DMS79 (cell line): ENCODE measurements at regions not wholly inside any gene's neighbourhood (a gene's known extent, or its start where the extent isn't known, plus 50 kb on each side); places are given as distances from the start of the nearest gene placed in this dataset.

Experiments used
- DNase-seq: peaks from one replicate; lab custom pipeline; 2025; lab: John Stamatoyannopoulos, UW

- DNase-seq, result no peak
Measured at GRCh38 chr12:118607831-118608230, 231.5 kb downstream of the SUDS3 start.

GRCh38 chr12:118608770-118609344, 232.5 kb downstream of the SUDS3 start:
- no peak for DNase-seq

- no peak for DNase-seq
Measured at GRCh38 chr12:118611295-118611694, 234.9 kb downstream of the SUDS3 start.

- DNase-seq, result no peak
Measured at GRCh38 chr12:118611770-118612169, 235.4 kb downstream of the SUDS3 start.

- DNase-seq, result no peak
Measured at GRCh38 chr12:118617611-118618450, 241.5 kb downstream of the SUDS3 start.

- no peak for DNase-seq
Measured at GRCh38 chr12:118618695-118619094, 242.3 kb downstream of the SUDS3 start.

GRCh38 chr12:118625050-118625675, 248.8 kb downstream of the SUDS3 start:
- DNase-seq, result no peak

GRCh38 chr12:118633071-118633470, 256.7 kb downstream of the SUDS3 start:
- no peak for DNase-seq

GRCh38 chr12:118635276-118635675, 258.9 kb downstream of the SUDS3 start:
- DNase-seq, result no peak

- DNase-seq, result no peak
Measured at GRCh38 chr12:118637767-118638370, 261.5 kb downstream of the SUDS3 start.

- no peak for DNase-seq
Measured at GRCh38 chr12:118641249-118641648, 264.9 kb downstream of the SUDS3 start.

GRCh38 chr12:118645219-118645618, 268.9 kb downstream of the SUDS3 start:
- DNase-seq, result no peak

GRCh38 chr12:118649765-118650585, 273.6 kb downstream of the SUDS3 start:
- no peak for DNase-seq

GRCh38 chr12:118650586-118650960, 274.2 kb downstream of the SUDS3 start:
- no peak for DNase-seq

GRCh38 chr12:118651487-118651886, 275.1 kb downstream of the SUDS3 start:
- no peak for DNase-seq

GRCh38 chr12:118655588-118655987, 279.2 kb downstream of the SUDS3 start:
- no peak for DNase-seq

- no peak for DNase-seq
Measured at GRCh38 chr12:118680356-118680963, 300.9 kb upstream of the SRRM4 start.

GRCh38 chr12:118682656-118683055, 298.7 kb upstream of the SRRM4 start:
- no peak for DNase-seq

- DNase-seq, result no peak
Measured at GRCh38 chr12:118685983-118686607, 295.2 kb upstream of the SRRM4 start.

- DNase-seq, result no peak
Measured at GRCh38 chr12:118689793-118690192, 291.5 kb upstream of the SRRM4 start.

GRCh38 chr12:118690506-118690905, 290.8 kb upstream of the SRRM4 start:
- DNase-seq, result no peak
